Lung (tissue), 11 donors: ENCODE measurements at regions not wholly inside any gene's neighbourhood (a gene's known extent, or its start where the extent isn't known, plus 50 kb on each side); places are given as distances from the start of the nearest gene placed in this dataset.

Experiments used
- ATAC-seq: fragments of 200-7000 bp; cut with Tn5 transposase; one replicate; pipeline ENCODE4 v1.9.1; 2020; ENCODE audit warnings: moderate number of reproducible peaks; ENCODE audit not compliant: insufficient read depth, low FRiP score
- DNase-seq, 3 donors: peaks; one replicate each; pipeline ENCODE4 v3.0.0-alpha.2; 2013 to 2017
- H3K27ac ChIP-seq, 2 donors: one replicate each; pipeline ENCODE4 v1.5.1; 2013; ENCODE audit warnings: mild to moderate bottlenecking in 2 of 2, moderate library complexity in 2 of 2, control low read depth in 1 of 2, inconsistent platforms in 1 of 2, low read depth in 1 of 2, low read length in 1 of 2
- H3K27me3 ChIP-seq, 3 donors: one replicate each; pipeline ENCODE4 v1.5.1; 2013; ENCODE audit warnings: low read length in 2 of 3; ENCODE audit not compliant: control insufficient read depth in 3 of 3, insufficient read depth in 3 of 3
- H3K36me3 ChIP-seq, 4 donors: one replicate each; pipeline ENCODE4 v1.5.1; 2013; ENCODE audit warnings: low read length in 4 of 4, mild to moderate bottlenecking in 1 of 4, moderate library complexity in 1 of 4; ENCODE audit not compliant: control insufficient read depth in 4 of 4, insufficient read depth in 4 of 4
- H3K4me1 ChIP-seq, 5 donors: one replicate each; pipeline ENCODE4 v1.5.1; 2013; ENCODE audit warnings: low read length in 5 of 5, mild to moderate bottlenecking in 2 of 5, moderate library complexity in 1 of 5; ENCODE audit not compliant: control insufficient read depth in 5 of 5, insufficient read depth in 5 of 5
- H3K4me3 ChIP-seq: one replicate; pipeline ENCODE4 v1.5.1; 2013; ENCODE audit warnings: mild to moderate bottlenecking, control low read depth, moderate library complexity
- H3K9ac ChIP-seq, 2 donors: one replicate each; pipeline ENCODE4 v1.5.1; 2013; ENCODE audit warnings: low read length in 2 of 2, control low read depth in 1 of 2; ENCODE audit not compliant: insufficient read depth in 1 of 2
- H3K9me3 ChIP-seq, 4 donors: one replicate each; pipeline ENCODE4 v1.5.1; 2013; ENCODE audit warnings: low read length in 3 of 4, mild to moderate bottlenecking in 1 of 4, moderate library complexity in 1 of 4; ENCODE audit not compliant: control insufficient read depth in 4 of 4, insufficient read depth in 3 of 4
- WGBS, 2 donors: extraction: QIAGEN DNeasy Blood & Tissue Kit; methylation state at CpG; one replicate each; pipeline ENCODE4 v1.1.7; 2013; 5-methylcytosine and 5-hydroxymethylcytosine counted together
- TF ChIP-seq, protein P1 (sequence below): IDR thresholded peaks from 2 replicates; pipeline ENCODE4 v1.5.1; 2012; ENCODE audit warnings: mild to moderate bottlenecking; ENCODE audit errors: control extremely low read depth, extremely low read depth
- donor health status: control.
- donor health status: control.
- donor health status: Bipolar disorder and iron deficiency.
- donor health status: healthy.
- donor health status: DM: yes; HTN: yes; CAD: no.

DNA sequence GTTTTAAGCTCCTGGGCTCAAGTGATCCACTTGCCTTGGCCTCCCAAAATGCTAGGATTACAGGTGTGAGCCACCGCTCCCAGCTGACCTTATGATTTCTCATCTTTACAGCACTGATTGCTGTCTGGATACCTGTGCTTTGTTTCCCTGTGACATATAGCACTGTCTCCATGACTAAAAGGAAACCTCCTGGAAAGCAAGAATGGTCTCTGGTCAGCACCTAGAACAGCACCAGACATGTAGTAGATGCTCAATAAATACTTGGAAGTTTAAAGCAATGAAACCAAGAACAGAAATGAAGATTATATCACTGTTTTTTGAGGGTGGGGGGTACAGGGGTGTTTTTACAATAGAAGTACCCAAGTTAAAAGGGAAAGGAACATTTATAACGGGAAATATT, 156.8 kb upstream of the ADAMTS9 start:
- no peak for ATAC-seq
- Histone ChIP-seq H3K27ac (no peak overlapping the region), H3K9ac (no peak overlapping the region), H3K27me3 (no peaks in the 10 kb centered on the region), H3K9me3 (no peaks in the 10 kb centered on the region), H3K36me3 (no peaks in the 10 kb centered on the region), H3K4me1 (peaks cover 0 to 17% (median 0%) of the 10 kb centered on the region in 5 donors), H3K4me3 (no peak overlapping the region)
- no peak for DNase-seq
- 97% methylated on average over 2 of the region's 2 CpGs for WGBS, 2 donors
- TF ChIP-seq, protein P1, sequence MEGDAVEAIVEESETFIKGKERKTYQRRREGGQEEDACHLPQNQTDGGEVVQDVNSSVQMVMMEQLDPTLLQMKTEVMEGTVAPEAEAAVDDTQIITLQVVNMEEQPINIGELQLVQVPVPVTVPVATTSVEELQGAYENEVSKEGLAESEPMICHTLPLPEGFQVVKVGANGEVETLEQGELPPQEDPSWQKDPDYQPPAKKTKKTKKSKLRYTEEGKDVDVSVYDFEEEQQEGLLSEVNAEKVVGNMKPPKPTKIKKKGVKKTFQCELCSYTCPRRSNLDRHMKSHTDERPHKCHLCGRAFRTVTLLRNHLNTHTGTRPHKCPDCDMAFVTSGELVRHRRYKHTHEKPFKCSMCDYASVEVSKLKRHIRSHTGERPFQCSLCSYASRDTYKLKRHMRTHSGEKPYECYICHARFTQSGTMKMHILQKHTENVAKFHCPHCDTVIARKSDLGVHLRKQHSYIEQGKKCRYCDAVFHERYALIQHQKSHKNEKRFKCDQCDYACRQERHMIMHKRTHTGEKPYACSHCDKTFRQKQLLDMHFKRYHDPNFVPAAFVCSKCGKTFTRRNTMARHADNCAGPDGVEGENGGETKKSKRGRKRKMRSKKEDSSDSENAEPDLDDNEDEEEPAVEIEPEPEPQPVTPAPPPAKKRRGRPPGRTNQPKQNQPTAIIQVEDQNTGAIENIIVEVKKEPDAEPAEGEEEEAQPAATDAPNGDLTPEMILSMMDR, result no peak

- ATAC-seq (no peak), DNase-seq (no peak)
- TF ChIP-seq, protein P1, result no peak
- no peaks in the 10 kb centered on the region for H3K36me3 ChIP-seq
- H3K27ac ChIP-seq, result no peak overlapping the region
- no peaks in the 10 kb centered on the region for H3K27me3 ChIP-seq
- H3K4me1 ChIP-seq, result no peaks in the 10 kb centered on the region
- H3K4me3 ChIP-seq, result no peak overlapping the region
- no peak overlapping the region for H3K9ac ChIP-seq
- WGBS, 2 donors, result 45 to 61% methylated on average over 6 of the region's 6 CpGs
- H3K9me3 ChIP-seq, result no peaks in the 10 kb centered on the region
Observed at GRCh38 chr3:64837986-64838735, 150.4 kb upstream of the ADAMTS9 start.

- H3K9me3 ChIP-seq, result no peaks in the 10 kb centered on the region
- ATAC-seq (no peak), DNase-seq (no peak)
- H3K27me3 ChIP-seq, result no peaks in the 10 kb centered on the region
- WGBS, 2 donors, result 58 to 76% methylated on average over 2 of the region's 2 CpGs
- H3K27ac ChIP-seq, result no peak overlapping the region
- no peaks in the 10 kb centered on the region for H3K4me1 ChIP-seq
- H3K9ac ChIP-seq, result no peak overlapping the region
- no peak overlapping the region for H3K4me3 ChIP-seq
- H3K36me3 ChIP-seq, result no peaks in the 10 kb centered on the region
- TF ChIP-seq, protein P1, result no peak
Observed at GRCh38 chr3:64837126-64837738, 149.4 kb upstream of the ADAMTS9 start.
